Right lobe of liver (tissue), 6 donors: ENCODE measurements at regions not wholly inside any gene's neighbourhood (a gene's known extent, or its start where the extent isn't known, plus 50 kb on each side); places are given as distances from the start of the nearest gene placed in this dataset.

Source experiments
- ATAC-seq, 4 donors: fragments of 200-7000 bp; cut with Tn5 transposase; one replicate each; pipeline ENCODE4 v1.9.1; 2020; ENCODE audit warnings: mild to moderate bottlenecking in 4 of 4, moderate library complexity in 4 of 4
- DNase-seq, 3 donors: peaks; one replicate each; pipeline ENCODE4 v3.0.0-alpha.2; 2020
- H3K27ac ChIP-seq, 3 donors: fragments of 200-600 bp; one replicate each; pipeline ENCODE4 v1.8.0; 2022
- H3K27me3 ChIP-seq, 2 donors: fragments of 200-600 bp; one replicate each; pipeline ENCODE4 v1.8.0; 2022
- H3K36me3 ChIP-seq, 4 donors: fragments of 200-600 bp; sonication (generic) in 1 of 4; one replicate each; pipeline versions ENCODE4 v1.5.1 to v1.8.0; 2017 to 2022; ENCODE audit warnings: control low read depth in 1 of 4
- H3K4me1 ChIP-seq, 4 donors: fragments of 200-600 bp; sonication (generic) in 1 of 4; one replicate each; pipeline versions ENCODE4 v1.5.1 to v1.8.0; 2017 to 2022; ENCODE audit warnings: control low read depth in 1 of 4
- H3K4me3 ChIP-seq, 3 donors: fragments of 200-600 bp; one replicate each; pipeline ENCODE4 v1.8.0; 2022
- H3K9me3 ChIP-seq, 4 donors: fragments of 200-600 bp; sonication (generic) in 1 of 4; one replicate each; pipeline versions ENCODE4 v1.5.1 to v1.8.0; 2017 to 2022; ENCODE audit warnings: control low read depth in 1 of 4
- POLR2A ChIP-seq: fragments of 450-650 bp; IDR thresholded peaks from one replicate; pipeline ENCODE4 v1.6.1; 2017; ENCODE audit warnings: antibody characterized with exemption, mild to moderate bottlenecking
- WGBS: methylation state at CpG from one replicate; pipeline ENCODE4 v1.1.6; 2018; ENCODE audit warnings: low coverage, low lambda C conversion rate; ENCODE audit not compliant: insufficient coverage; ENCODE audit errors: missing lambda C conversion rate; 5-methylcytosine and 5-hydroxymethylcytosine counted together
- intact Hi-C, 2 donors: fragments of 100-400 bp; cut with DNase I; formaldehyde crosslinking; loops; one replicate each; pipeline versions ENCODE4 v1.11.2 to v1.14.1; 2022
- TF ChIP-seq, protein P1 (sequence below), 4 donors: fragments of 200-600 bp in 3 of 4; fragments of 450-650 bp in 1 of 4; IDR thresholded peaks; one replicate each; pipeline versions ENCODE4 v1.5.1 to v1.8.0; 2016 to 2022; ENCODE audit warnings: antibody characterized with exemption in 4 of 4, mild to moderate bottlenecking in 2 of 4
- donor health status: DM: no; HTN: yes; CAD: no.
- donor health status: DM: no; HTN: no; CAD: no.
- donor health status: DM: no; HTN: no; CAD: no.
- donor health status: DM: no; HTN: yes; CAD: no.
- donor health status: DM: no; HTN: yes; CAD: no.

DNA sequence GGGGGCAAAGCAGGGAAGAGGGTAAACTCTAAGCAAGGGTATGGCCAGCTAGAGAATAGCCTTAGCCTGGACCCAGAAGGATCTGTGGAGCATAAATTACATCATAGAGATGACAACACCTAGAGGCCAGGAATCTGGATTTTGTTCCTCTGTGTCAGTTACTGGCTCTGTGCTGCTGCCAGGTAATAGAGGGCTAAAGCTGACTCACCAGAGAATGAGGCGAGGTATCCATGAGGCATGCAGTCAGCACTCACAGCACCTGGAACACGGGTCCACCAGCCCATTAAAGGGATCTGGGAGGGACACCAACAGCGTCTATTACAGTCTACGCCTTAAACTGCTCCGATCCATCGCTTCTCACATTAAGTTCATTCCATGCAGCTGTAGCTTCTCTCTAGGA, 74.9 kb upstream of the CMKLR1 start:
- H3K4me3 ChIP-seq: no peak overlapping the region
- H3K27me3 ChIP-seq: no peaks in the 10 kb centered on the region
- no peak for ATAC-seq
- H3K27ac ChIP-seq: no peak overlapping the region
- DNase-seq: no peak
- intact Hi-C loops: no loop called here
- no peaks in the 10 kb centered on the region for H3K4me1 ChIP-seq
- no peaks in the 10 kb centered on the region for H3K9me3 ChIP-seq
- 83% methylated on average over 3 of the region's 6 CpGs for WGBS
- TF ChIP-seq, protein P1, sequence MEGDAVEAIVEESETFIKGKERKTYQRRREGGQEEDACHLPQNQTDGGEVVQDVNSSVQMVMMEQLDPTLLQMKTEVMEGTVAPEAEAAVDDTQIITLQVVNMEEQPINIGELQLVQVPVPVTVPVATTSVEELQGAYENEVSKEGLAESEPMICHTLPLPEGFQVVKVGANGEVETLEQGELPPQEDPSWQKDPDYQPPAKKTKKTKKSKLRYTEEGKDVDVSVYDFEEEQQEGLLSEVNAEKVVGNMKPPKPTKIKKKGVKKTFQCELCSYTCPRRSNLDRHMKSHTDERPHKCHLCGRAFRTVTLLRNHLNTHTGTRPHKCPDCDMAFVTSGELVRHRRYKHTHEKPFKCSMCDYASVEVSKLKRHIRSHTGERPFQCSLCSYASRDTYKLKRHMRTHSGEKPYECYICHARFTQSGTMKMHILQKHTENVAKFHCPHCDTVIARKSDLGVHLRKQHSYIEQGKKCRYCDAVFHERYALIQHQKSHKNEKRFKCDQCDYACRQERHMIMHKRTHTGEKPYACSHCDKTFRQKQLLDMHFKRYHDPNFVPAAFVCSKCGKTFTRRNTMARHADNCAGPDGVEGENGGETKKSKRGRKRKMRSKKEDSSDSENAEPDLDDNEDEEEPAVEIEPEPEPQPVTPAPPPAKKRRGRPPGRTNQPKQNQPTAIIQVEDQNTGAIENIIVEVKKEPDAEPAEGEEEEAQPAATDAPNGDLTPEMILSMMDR (IDR thresholded peaks at IDR 0.05): no peak
- no peak for TF ChIP-seq POLR2A
- no peaks in the 10 kb centered on the region for H3K36me3 ChIP-seq

GRCh38 chr12:108410689-108411088, 71.6 kb upstream of the CMKLR1 start:
- intact Hi-C loops: no loop called here
- TF ChIP-seq, protein P1 (IDR thresholded peaks at IDR 0.05): no peak
- TF ChIP-seq POLR2A: no peak
- WGBS: 33% methylated on average over 1 of the region's 3 CpGs

DNA sequence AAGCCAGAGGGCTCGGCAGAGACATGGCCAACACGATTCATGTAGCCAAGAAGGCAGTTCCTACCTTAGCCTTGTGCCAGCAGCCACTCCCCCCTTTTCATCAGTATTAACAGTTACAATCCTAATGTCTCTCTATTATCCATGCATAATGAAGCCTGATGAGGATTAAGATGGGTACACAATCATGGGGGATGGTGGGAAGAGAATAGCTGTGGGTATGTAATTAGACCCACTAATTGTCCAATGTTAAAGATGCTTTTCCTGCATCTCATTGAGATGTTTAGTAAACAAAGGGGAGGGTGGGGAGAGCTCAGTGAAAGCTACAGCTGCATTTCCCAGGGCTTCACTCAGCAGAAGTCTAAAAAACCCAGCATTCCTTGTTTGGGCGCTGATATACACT, 70.4 kb upstream of the CMKLR1 start:
- 60% methylated on average over 2 of the region's 3 CpGs for WGBS
- no peak for DNase-seq
- intact Hi-C loops: no loop called here
- no peak for ATAC-seq
- no peak overlapping the region for H3K27ac ChIP-seq
- H3K4me3 ChIP-seq: no peak overlapping the region
- TF ChIP-seq, protein P1 (IDR thresholded peaks at IDR 0.05): no peak
- TF ChIP-seq POLR2A: no peak
- H3K4me1 ChIP-seq: no peaks in the 10 kb centered on the region
- H3K27me3 ChIP-seq: no peaks in the 10 kb centered on the region
- H3K9me3 ChIP-seq: no peaks in the 10 kb centered on the region
- H3K36me3 ChIP-seq: no peaks in the 10 kb centered on the region

More at GRCh38 chr12:108410689-108411088, 71.6 kb upstream of the CMKLR1 start:
- Histone ChIP-seq H3K4me1 (no peaks in the 10 kb centered on the region), H3K36me3 (no peaks in the 10 kb centered on the region), H3K27ac (no peak overlapping the region), H3K9me3 (no peaks in the 10 kb centered on the region), H3K27me3 (no peaks in the 10 kb centered on the region), H3K4me3 (no peak overlapping the region)
- ATAC-seq: no peak
- no peak for DNase-seq

DNA sequence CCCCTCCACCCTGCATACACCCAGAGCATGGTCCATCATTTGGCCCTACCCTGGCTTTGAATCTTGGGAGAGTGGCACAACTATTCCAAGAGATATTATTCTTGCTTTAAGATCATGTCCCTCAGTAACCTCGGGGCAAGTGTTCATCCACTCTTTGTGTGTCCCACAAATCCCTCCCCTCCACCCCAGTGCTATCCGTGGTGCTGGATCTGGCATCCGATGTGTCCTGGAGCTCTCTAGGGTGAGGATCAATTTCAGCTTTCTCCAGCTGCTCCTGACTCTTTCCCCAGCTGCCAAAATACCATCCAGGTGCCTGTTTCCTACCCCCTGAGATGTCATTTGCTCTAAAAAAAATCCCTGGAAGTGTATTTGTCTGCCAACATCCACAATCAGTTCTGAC, 64.8 kb upstream of the CMKLR1 start:
- H3K4me3 ChIP-seq: no peak overlapping the region
- H3K36me3 ChIP-seq: no peaks in the 10 kb centered on the region
- ATAC-seq: no peak
- no peaks in the 10 kb centered on the region for H3K27me3 ChIP-seq
- 28% methylated on average over 3 of the region's 3 CpGs for WGBS
- H3K9me3 ChIP-seq: no peaks in the 10 kb centered on the region
- intact Hi-C loops: no loop called here
- DNase-seq: no peak
- H3K4me1 ChIP-seq: no peaks in the 10 kb centered on the region
- no peak overlapping the region for H3K27ac ChIP-seq
- TF ChIP-seq, protein P1 (IDR thresholded peaks at IDR 0.05): no peak
- no peak for TF ChIP-seq POLR2A

- 44% methylated on average over 2 of the region's 3 CpGs for WGBS
- intact Hi-C loops: no loop called here
- no peak overlapping the region for H3K27ac ChIP-seq
- ATAC-seq (no peak), DNase-seq (no peak)
- no peaks in the 10 kb centered on the region for H3K9me3 ChIP-seq
- H3K4me1 ChIP-seq: no peaks in the 10 kb centered on the region
- TF ChIP-seq, protein P1 (IDR thresholded peaks at IDR 0.05): no peak
- TF ChIP-seq POLR2A: no peak
- no peaks in the 10 kb centered on the region for H3K36me3 ChIP-seq
- H3K27me3 ChIP-seq: no peaks in the 10 kb centered on the region
- H3K4me3 ChIP-seq: no peak overlapping the region
Measured at GRCh38 chr12:108401964-108402363, 62.9 kb upstream of the CMKLR1 start.
